GM12801 (cell line): ENCODE measurements at regions not wholly inside any gene's neighbourhood (a gene's known extent, or its start where the extent isn't known, plus 50 kb on each side); places are given as distances from the start of the nearest gene placed in this dataset.

Experiments
- TF ChIP-seq, protein P1 (sequence below): IDR thresholded peaks from one replicate; pipeline ENCODE4 v1.5.1; 2011; ENCODE audit warnings: control low read depth; ENCODE audit not compliant: insufficient read length; ENCODE audit errors: extremely low read depth

DNA sequence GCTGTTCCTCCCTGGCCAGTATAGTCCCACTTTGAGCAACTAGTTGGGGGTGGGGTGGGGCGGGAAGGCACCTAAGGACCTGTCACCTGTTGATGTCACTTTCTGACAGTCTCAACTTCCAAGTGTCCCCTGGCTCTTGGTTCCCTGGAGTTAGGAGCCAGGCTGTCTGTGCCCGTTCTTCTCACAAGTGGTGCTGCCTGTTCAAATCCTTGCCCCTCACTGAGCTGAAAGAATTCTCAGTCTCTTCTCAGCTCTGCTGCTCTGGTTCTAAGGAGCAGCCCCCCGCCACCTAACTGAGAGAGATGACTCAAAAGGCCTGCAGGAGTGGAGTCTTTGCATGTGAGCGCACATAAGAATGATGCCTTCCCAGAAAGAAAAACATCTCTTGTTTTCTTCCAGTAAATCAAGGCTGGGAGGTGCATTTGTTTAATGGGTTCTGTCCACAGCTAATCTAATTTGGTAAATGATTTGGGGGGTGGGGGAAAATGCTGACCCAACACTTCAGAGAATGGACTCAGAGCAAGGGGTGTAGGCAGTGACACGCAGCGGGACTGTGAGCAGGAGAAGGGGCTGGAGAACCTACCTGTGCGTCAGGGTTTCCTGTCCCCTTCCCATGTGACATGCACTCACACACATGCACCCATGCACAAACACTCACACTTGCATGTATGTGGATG lies 78.2 kb upstream of the NLRP1 start:
- TF ChIP-seq, protein P1, sequence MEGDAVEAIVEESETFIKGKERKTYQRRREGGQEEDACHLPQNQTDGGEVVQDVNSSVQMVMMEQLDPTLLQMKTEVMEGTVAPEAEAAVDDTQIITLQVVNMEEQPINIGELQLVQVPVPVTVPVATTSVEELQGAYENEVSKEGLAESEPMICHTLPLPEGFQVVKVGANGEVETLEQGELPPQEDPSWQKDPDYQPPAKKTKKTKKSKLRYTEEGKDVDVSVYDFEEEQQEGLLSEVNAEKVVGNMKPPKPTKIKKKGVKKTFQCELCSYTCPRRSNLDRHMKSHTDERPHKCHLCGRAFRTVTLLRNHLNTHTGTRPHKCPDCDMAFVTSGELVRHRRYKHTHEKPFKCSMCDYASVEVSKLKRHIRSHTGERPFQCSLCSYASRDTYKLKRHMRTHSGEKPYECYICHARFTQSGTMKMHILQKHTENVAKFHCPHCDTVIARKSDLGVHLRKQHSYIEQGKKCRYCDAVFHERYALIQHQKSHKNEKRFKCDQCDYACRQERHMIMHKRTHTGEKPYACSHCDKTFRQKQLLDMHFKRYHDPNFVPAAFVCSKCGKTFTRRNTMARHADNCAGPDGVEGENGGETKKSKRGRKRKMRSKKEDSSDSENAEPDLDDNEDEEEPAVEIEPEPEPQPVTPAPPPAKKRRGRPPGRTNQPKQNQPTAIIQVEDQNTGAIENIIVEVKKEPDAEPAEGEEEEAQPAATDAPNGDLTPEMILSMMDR, result no peak

DNA sequence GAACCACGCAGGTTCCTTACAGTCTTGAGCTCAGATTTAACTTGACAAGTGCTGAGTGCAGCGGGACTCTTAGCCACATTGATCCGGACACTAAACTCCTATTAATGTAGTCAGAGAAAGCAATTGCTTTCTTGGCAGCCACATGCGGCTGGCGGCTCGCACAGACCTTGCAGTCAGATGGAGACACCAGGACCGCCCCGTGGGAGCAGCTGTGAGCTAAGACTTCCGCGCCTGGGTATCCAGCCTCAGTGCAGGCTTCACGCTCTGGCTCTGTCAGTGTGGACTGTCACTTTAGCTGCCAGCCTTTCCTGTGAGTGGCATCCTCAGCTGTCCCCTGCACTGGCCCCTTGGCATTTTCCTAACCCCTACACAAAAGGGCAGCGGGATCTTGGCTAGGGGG lies 80.9 kb upstream of the NLRP1 start:
- TF ChIP-seq, protein P1, result no peak

DNA sequence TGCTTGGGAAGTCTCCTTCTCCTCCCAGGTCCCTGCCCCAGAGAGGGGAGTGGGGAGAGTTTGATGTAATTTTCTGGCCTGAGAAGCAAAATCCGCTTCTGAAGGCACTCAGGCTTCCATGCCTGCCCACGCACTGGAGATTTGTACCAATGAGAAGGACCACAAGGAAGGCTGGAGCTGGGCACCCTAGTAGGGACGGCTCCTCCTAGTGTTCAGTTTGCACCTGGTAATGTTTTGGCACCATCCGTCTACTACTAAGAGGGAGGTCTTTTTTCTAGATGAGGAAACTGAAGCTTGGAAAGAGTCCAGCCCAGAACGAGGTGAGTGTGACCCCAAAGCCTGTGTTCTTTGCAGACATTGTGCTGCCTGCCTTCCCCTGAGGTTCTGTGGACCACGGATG lies 83.6 kb upstream of the NLRP1 start:
- TF ChIP-seq, protein P1, result no peak

DNA sequence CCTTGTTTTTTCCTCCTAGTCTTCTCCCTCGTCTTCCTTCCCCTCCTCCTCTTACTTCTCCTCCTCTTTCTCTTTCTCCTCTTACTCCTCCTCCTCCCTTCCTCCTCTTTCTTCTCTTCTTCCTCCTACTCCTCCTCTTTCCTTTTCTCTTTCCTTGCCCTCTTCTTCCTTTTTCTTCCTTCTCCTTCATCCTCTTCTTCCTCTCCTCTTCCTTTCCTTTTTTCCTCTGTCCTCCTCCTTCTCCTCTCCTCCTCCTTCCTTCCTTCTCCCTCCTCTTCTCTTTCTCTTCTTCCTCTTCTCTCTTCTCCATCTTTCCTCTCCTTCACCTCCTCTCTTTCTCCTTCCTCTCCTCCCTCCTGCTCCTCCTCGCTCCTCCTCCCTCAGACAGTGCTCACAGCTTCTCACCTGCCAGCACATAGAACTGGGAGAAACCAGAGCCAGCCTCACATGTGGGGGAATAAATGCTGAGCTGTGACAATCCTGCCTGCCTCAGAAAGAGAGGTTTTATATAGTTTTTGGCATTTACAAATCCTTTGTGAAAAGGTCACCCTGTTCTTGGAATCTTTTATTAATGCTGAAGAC lies 84.3 kb upstream of the NLRP1 start:
- TF ChIP-seq, protein P1, result no peak

DNA sequence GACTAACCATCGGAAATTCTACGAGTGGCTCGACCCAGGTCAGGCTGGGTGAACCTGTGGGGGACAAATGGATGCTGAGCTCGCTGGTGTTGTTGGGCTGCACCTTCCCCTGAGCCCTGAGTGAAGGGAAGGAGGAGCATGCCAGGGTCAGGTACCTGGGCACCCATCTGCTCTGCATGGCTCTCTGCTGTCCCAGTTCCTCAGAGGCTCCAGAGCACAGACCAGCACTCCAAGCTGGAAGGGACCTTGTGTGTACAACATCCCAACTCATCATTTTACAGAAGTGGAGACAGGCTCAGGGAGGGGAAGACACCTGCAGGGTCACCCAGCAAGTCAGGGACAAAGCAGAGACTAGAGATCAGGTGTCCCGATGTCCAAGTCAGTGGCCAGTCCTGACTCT lies 84.9 kb upstream of the NLRP1 start:
- TF ChIP-seq, protein P1, result no peak

DNA sequence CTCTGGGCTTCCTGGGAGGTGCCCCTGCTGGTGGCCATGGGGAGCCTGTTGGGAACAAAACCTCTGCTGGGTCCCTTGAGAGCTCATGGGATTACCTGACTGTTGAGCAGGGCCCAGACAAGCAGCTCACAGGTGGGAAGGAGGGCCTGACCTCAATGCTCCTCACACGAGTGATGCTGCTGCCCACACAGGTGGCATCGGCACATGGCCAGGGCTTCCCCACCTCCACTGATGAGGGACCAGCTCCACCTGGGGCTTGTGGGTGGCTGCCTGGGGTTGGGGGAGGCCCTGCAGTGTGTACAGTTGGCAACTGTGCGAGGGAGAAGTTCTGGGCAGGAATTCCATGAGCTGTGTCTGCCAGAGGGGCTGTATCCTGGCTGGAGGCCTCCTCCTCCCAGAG lies 87.8 kb upstream of the NLRP1 start:
- TF ChIP-seq, protein P1, result no peak

DNA sequence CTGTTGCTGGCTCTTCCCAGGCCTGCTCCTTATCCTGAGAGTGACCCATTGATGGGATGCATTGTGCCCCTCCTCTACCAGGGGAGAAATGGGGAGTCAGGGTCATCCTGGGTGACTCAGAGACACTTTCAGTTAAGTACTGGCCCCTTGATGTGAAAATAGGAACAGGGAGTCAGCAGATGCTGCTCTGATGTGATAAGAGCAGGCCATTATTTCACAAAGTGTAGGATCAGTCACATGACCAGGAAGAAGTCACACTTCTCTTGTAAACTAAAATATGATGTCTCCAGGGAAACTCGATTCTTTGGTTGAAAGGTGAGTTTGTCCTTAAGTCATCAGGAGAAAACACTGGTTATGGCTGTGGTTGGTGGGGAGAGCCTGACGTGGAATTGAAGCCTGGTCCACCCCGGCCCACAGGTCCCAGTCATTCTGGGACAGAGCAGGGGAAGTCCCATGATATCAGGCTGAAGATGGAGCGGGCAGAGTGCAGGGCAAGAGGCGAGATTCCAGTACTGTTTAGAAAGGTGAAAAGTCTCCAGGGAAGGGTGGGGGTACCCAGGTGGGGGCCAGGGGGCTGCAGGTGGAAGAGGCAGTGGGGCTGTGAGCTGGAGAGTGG lies 88.6 kb upstream of the NLRP1 start:
- TF ChIP-seq, protein P1, result no peak
